CD8-positive, alpha-beta memory T cell (primary cell): ENCODE measurements at regions not wholly inside any gene's neighbourhood (a gene's known extent, or its start where the extent isn't known, plus 50 kb on each side); places are given as distances from the start of the nearest gene placed in this dataset.

ENCODE experiments used
- CTCF ChIA-PET: fragments of 350-600 bp; sonication (Branson Sonifier 250); formaldehyde crosslinking; loops from one replicate; lab custom pipeline; 2021; ENCODE audit warnings: antibody characterized with exemption; lab: Charles Lee
- POLR2A ChIA-PET: fragments of 350-600 bp; sonication (Branson Sonifier 250); formaldehyde crosslinking; loops from one replicate; lab custom pipeline; 2021; ENCODE audit warnings: antibody characterized with exemption; lab: Charles Lee
- DNase-seq, 5 donors: peaks; one replicate each; pipeline versions ENCODE4 v3.0.0 to v3.0.0-alpha.2; 2020 to 2022; ENCODE audit warnings: mixed read lengths in 1 of 5
- H3K27ac ChIP-seq: one replicate; pipeline ENCODE4 v1.7.0; 2013; ENCODE audit warnings: low read depth, mild to moderate bottlenecking, low read length, moderate library complexity
- H3K27me3 ChIP-seq: 2 replicates; pipeline ENCODE4 v1.7.0; 2013; ENCODE audit warnings: low read length, mild to moderate bottlenecking; ENCODE audit not compliant: insufficient read depth, poor library complexity, severe bottlenecking
- H3K36me3 ChIP-seq: 2 replicates; pipeline ENCODE4 v1.7.0; 2013; ENCODE audit warnings: mild to moderate bottlenecking, low read length, moderate library complexity; ENCODE audit not compliant: insufficient read depth
- H3K4me1 ChIP-seq: 2 replicates; pipeline ENCODE4 v1.7.0; 2013; ENCODE audit warnings: mild to moderate bottlenecking, low read length, moderate library complexity; ENCODE audit not compliant: insufficient read depth
- H3K4me3 ChIP-seq: 2 replicates; pipeline ENCODE4 v1.7.0; 2013; ENCODE audit warnings: mild to moderate bottlenecking, low read length
- H3K9me3 ChIP-seq: 2 replicates; pipeline ENCODE4 v1.7.0; 2013; ENCODE audit warnings: mild to moderate bottlenecking, low read length
- H3K27ac Mint-ChIP-seq, 8 donors: one replicate each; pipeline ENCODE4 v1.8.0; 2020 to 2021; ENCODE audit warnings: mixed read lengths in 8 of 8, mild to moderate bottlenecking in 6 of 8, inconsistent platforms in 3 of 8, moderate library complexity in 3 of 8
- H3K27me3 Mint-ChIP-seq, 2 donors: one replicate each; pipeline ENCODE4 v1.8.0; 2020 to 2021; ENCODE audit warnings: mixed read lengths in 2 of 2, mild to moderate bottlenecking in 1 of 2, moderate library complexity in 1 of 2
- H3K36me3 Mint-ChIP-seq, 3 donors: one replicate each; pipeline ENCODE4 v1.8.0; 2020 to 2021; ENCODE audit warnings: mixed read lengths in 3 of 3, inconsistent platforms in 1 of 3, mild to moderate bottlenecking in 1 of 3
- H3K4me1 Mint-ChIP-seq, 3 donors: one replicate each; pipeline ENCODE4 v1.8.0; 2020 to 2021; ENCODE audit warnings: mixed read lengths in 3 of 3, inconsistent platforms in 1 of 3, mild to moderate bottlenecking in 1 of 3
- H3K4me3 Mint-ChIP-seq, 7 donors: one replicate each; pipeline ENCODE4 v1.8.0; 2020 to 2021; ENCODE audit warnings: mixed read lengths in 7 of 7, mild to moderate bottlenecking in 6 of 7, moderate library complexity in 4 of 7, inconsistent platforms in 2 of 7
- H3K9me3 Mint-ChIP-seq, 5 donors: one replicate each; pipeline ENCODE4 v1.8.0; 2020 to 2022; ENCODE audit warnings: mixed read lengths in 5 of 5, mild to moderate bottlenecking in 3 of 5, moderate library complexity in 2 of 5, inconsistent platforms in 1 of 5

- POLR2A ChIA-PET: no interaction called here
- CTCF ChIA-PET: interaction anchor here (1.5 kb wide), 1 partner anchor 12 kb away, joined by 3 read pairs; no protein-coding TSS in a partner anchor
These were observed 80.3 kb upstream of the CES5A start for GRCh38 chr16:55955424-55955823.

DNA sequence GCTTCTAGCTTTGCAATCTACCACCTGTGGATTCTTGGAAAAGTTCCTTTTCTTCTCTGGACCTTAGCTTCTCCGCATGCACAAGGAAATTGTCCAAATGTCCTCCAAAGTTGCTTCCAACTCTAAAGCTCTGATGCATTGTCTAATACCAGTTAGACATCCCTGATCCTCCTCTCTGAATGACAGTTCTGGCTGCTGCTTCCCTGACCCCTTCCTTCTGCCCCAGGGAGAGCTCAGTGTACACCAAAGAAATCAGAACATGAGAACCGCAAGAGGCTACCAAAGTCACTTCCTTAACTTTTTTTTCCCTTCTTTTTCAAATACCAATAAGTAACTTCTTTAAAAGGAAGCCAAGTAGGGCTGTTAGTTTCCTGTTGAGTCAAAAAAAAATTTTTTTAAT is 79.7 kb upstream of the CES5A start:
- H3K36me3 Mint-ChIP-seq: no peaks in the 10 kb centered on the region
- no peaks in the 10 kb centered on the region for H3K4me1 Mint-ChIP-seq
- H3K9me3 Mint-ChIP-seq: peaks cover 4 to 8% (median 6%) of the 10 kb centered on the region in 5 donors
- ChIA-PET POLR2A (no interaction called here), CTCF (interaction anchor here (1.5 kb wide), 1 partner anchor 13 kb away, joined by 3 read pairs; no protein-coding TSS in a partner anchor)
- no peaks in the 10 kb centered on the region for H3K36me3 ChIP-seq
- H3K4me1 ChIP-seq: no peaks in the 10 kb centered on the region
- no peak overlapping the region for H3K4me3 ChIP-seq
- H3K9me3 ChIP-seq: no peaks in the 10 kb centered on the region
- H3K27ac ChIP-seq: no peak overlapping the region
- peaks cover 3 to 13% of the 10 kb centered on the region in 2 donors for H3K27me3 Mint-ChIP-seq
- no peak overlapping the region for H3K4me3 Mint-ChIP-seq
- H3K27me3 ChIP-seq: no peaks in the 10 kb centered on the region
- DNase-seq: no peak
- no peak overlapping the region for H3K27ac Mint-ChIP-seq

More at GRCh38 chr16:55955424-55955823, 80.3 kb upstream of the CES5A start:
- Mint-ChIP-seq H3K4me3 (no peak overlapping the region), H3K27me3 (peaks cover 6 to 11% of the 10 kb centered on the region in 2 donors), H3K4me1 (no peaks in the 10 kb centered on the region), H3K36me3 (no peaks in the 10 kb centered on the region), H3K27ac (no peak overlapping the region), H3K9me3 (peaks cover 2 to 10% (median 7%) of the 10 kb centered on the region in 5 donors)
- Histone ChIP-seq H3K36me3 (no peaks in the 10 kb centered on the region), H3K27ac (no peak overlapping the region), H3K9me3 (no peaks in the 10 kb centered on the region), H3K4me1 (no peaks in the 10 kb centered on the region), H3K4me3 (no peak overlapping the region), H3K27me3 (no peaks in the 10 kb centered on the region)
- no peak for DNase-seq

DNA sequence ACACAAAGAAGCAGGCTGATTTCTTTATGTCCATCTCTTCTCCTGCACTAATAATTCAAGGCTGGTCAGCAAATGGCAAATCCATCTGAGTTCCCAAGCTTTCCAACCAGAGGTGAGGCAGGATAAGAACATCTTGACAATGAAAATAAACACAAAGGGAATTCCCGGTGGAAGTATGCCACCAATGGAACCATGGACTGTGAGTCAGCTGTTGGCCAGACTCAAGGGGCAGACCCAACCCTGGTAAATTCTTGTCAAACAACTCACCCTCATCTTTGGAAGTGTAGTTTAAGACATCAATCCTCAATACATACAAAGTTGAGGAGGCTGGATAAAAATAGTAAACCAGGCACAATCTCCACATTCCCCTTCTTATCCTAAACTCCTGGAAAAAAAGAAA is 74.3 kb upstream of the CES5A start:
- Mint-ChIP-seq H3K9me3 (peaks cover 0 to 4% (median 0%) of the 10 kb centered on the region in 5 donors), H3K4me3 (no peak overlapping the region), H3K4me1 (no peaks in the 10 kb centered on the region), H3K36me3 (no peaks in the 10 kb centered on the region), H3K27ac (no peak overlapping the region), H3K27me3 (peaks cover 15 to 40% of the 10 kb centered on the region in 2 donors)
- DNase-seq: no peak
- ChIA-PET POLR2A (no interaction called here), CTCF (no interaction called here)
- Histone ChIP-seq H3K36me3 (no peaks in the 10 kb centered on the region), H3K4me3 (no peak overlapping the region), H3K27me3 (peaks cover 3% of the 10 kb centered on the region), H3K27ac (no peak overlapping the region), H3K9me3 (no peaks in the 10 kb centered on the region), H3K4me1 (no peaks in the 10 kb centered on the region)

DNA sequence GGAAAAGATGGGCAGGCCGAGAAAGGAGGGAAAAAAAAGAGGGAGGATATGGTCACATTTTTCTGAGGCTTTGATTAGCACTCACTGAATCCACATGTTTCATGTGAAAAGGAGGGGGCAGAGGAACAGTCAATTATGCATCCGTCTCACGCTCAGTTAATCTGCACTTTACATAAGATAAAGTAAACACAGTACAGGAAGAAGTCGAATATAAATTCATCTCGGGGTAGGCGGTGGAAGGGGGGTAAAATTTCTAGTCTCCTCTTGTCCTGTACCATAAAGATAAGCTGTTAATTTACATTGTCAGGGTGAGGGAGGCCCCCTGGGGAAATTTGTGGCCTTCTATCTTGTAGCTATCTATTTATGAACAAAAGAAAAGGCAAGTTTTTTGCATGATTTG is 73.1 kb upstream of the CES5A start:
- H3K27me3 ChIP-seq: peaks cover 3% of the 10 kb centered on the region
- H3K27me3 Mint-ChIP-seq: peaks cover 18 to 51% of the 10 kb centered on the region in 2 donors
- H3K36me3 ChIP-seq: no peaks in the 10 kb centered on the region
- no peak overlapping the region for H3K4me3 ChIP-seq
- H3K9me3 ChIP-seq: no peaks in the 10 kb centered on the region
- no peak overlapping the region for H3K4me3 Mint-ChIP-seq
- no peaks in the 10 kb centered on the region for H3K4me1 ChIP-seq
- H3K4me1 Mint-ChIP-seq: no peaks in the 10 kb centered on the region
- ChIA-PET CTCF (interaction anchor here (0.9 kb wide), 1 partner anchor 255 kb away, joined by 4 read pairs; no protein-coding TSS in a partner anchor), POLR2A (no interaction called here)
- peaks cover 0 to 2% (median 0%) of the 10 kb centered on the region in 5 donors for H3K9me3 Mint-ChIP-seq
- no peaks in the 10 kb centered on the region for H3K36me3 Mint-ChIP-seq
- no peak overlapping the region for H3K27ac ChIP-seq
- H3K27ac Mint-ChIP-seq: no peak overlapping the region
- no peak for DNase-seq

- peaks cover 21 to 52% of the 10 kb centered on the region in 2 donors for H3K27me3 Mint-ChIP-seq
- Histone ChIP-seq H3K9me3 (no peaks in the 10 kb centered on the region), H3K27me3 (peaks cover 3% of the 10 kb centered on the region), H3K27ac (no peak overlapping the region), H3K4me3 (no peak overlapping the region), H3K4me1 (no peaks in the 10 kb centered on the region), H3K36me3 (no peaks in the 10 kb centered on the region)
- no peak for DNase-seq
- H3K9me3 Mint-ChIP-seq: peaks cover 0 to 2% (median 0%) of the 10 kb centered on the region in 5 donors
- ChIA-PET POLR2A (no interaction called here), CTCF (interaction anchor here (1.2 to 6.8 kb wide), 2 partner anchors 255 to 372 kb away, joined by 4 to 76 read pairs; no protein-coding TSS in a partner anchor)
- H3K4me3 Mint-ChIP-seq: no peak overlapping the region
- H3K27ac Mint-ChIP-seq: no peak overlapping the region
- no peaks in the 10 kb centered on the region for H3K4me1 Mint-ChIP-seq
- H3K36me3 Mint-ChIP-seq: no peaks in the 10 kb centered on the region
These were observed 72.2 kb upstream of the CES5A start for GRCh38 chr16:55947366-55947765.

DNA sequence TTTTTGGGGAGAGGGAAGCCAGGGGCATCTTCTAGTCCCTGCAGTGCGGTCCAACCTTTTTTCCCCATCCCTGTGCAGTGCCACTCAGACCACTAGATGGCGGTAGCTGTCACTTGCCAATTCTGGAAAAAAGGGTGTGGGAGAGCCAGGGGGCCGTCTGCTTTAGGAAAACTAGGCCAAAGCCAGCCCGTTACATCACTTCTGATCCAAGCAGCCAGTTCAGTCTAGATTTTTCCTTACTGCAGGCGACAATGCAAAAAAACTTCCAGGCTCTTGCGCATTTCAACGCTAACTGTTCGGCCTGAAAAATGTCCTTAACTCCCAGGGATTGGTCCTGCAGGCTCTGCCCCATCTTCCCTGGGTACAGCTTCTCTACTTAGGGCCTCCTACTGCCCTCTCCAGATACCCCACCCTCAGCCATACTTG is 69.2 kb upstream of the CES5A start:
- Histone ChIP-seq H3K36me3 (no peaks in the 10 kb centered on the region), H3K27me3 (peaks cover 2% of the 10 kb centered on the region), H3K4me3 (no peak overlapping the region), H3K27ac (no peak overlapping the region), H3K9me3 (no peaks in the 10 kb centered on the region), H3K4me1 (no peaks in the 10 kb centered on the region)
- Mint-ChIP-seq H3K4me3 (no peak overlapping the region), H3K4me1 (no peaks in the 10 kb centered on the region), H3K9me3 (peaks cover 0 to 9% (median 3%) of the 10 kb centered on the region in 5 donors), H3K27me3 (peaks cover 28 to 70% of the 10 kb centered on the region in 2 donors), H3K27ac (no peak overlapping the region), H3K36me3 (no peaks in the 10 kb centered on the region)
- ChIA-PET CTCF (interaction anchor here (1.0 to 6.8 kb wide), 11 partner anchors 10 to 480 kb away, joined by 3 to 76 read pairs (median 4); no protein-coding TSS in a partner anchor), POLR2A (no interaction called here)
- peak; percentile 2 to 59 (median 21) for DNase-seq

DNA sequence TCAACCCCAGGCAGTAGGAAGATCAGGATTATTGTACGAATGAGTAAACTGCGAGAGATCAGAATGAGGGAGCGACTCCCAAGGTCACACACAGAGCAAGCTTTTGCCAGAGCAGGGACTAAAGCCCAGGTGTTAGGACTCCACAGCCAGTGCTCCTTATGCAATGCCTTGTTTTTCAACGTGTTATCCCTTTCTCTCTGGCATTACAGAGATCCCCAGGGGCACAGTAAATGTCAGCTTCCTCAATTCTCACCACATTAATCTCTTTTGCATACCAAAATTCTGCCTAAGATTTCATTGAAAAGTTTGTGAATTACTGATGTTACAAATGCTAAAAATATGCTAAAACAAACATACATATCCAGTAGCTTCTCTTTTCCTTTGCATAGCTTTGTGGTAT is 68.1 kb upstream of the CES5A start:
- Mint-ChIP-seq H3K36me3 (no peaks in the 10 kb centered on the region), H3K4me3 (no peak overlapping the region), H3K4me1 (no peaks in the 10 kb centered on the region), H3K27me3 (peaks cover 26 to 69% of the 10 kb centered on the region in 2 donors), H3K9me3 (peaks cover 0 to 9% (median 3%) of the 10 kb centered on the region in 5 donors), H3K27ac (no peak overlapping the region)
- Histone ChIP-seq H3K4me3 (no peak overlapping the region), H3K27ac (no peak overlapping the region), H3K36me3 (no peaks in the 10 kb centered on the region), H3K27me3 (no peaks in the 10 kb centered on the region), H3K9me3 (no peaks in the 10 kb centered on the region), H3K4me1 (no peaks in the 10 kb centered on the region)
- DNase-seq: no peak
- CTCF ChIA-PET: interaction anchor here (0.8 to 6.8 kb wide), 8 partner anchors 35 to 376 kb away, joined by 3 to 76 read pairs (median 4); no protein-coding TSS in a partner anchor
- POLR2A ChIA-PET: no interaction called here

GRCh38 chr16:55942821-55943220 is 67.6 kb upstream of the CES5A start:
- H3K27ac Mint-ChIP-seq: no peak overlapping the region
- H3K27me3 ChIP-seq: no peaks in the 10 kb centered on the region
- POLR2A ChIA-PET: no interaction called here
- CTCF ChIA-PET: interaction anchor here (0.8 to 6.8 kb wide), 4 partner anchors 260 to 376 kb away, joined by 3 to 76 read pairs (median 16); no protein-coding TSS in a partner anchor
- no peaks in the 10 kb centered on the region for H3K9me3 ChIP-seq
- DNase-seq: no peak
- no peak overlapping the region for H3K27ac ChIP-seq
- H3K4me1 ChIP-seq: no peaks in the 10 kb centered on the region
- H3K36me3 ChIP-seq: no peaks in the 10 kb centered on the region
- H3K9me3 Mint-ChIP-seq: peaks cover 0 to 9% (median 3%) of the 10 kb centered on the region in 5 donors
- H3K36me3 Mint-ChIP-seq: no peaks in the 10 kb centered on the region
- H3K4me3 Mint-ChIP-seq: no peak overlapping the region
- no peaks in the 10 kb centered on the region for H3K4me1 Mint-ChIP-seq
- peaks cover 25 to 69% of the 10 kb centered on the region in 2 donors for H3K27me3 Mint-ChIP-seq
- no peak overlapping the region for H3K4me3 ChIP-seq
